HFFc6 (cell line): ENCODE measurements at regions not wholly inside any gene's neighbourhood (a gene's known extent, or its start where the extent isn't known, plus 50 kb on each side); places are given as distances from the start of the nearest gene placed in this dataset.
"Not testable (repeated sequence)": the region's sequence is repeated elsewhere in the genome, so short reads cannot be mapped to it uniquely, and the experiment has no call there.

Source experiments
- DNase-seq: peaks from one replicate; pipeline ENCODE4 v3.0.0-alpha.2; 2018
- H3K27ac Mint-ChIP-seq: 2 replicates; pipeline ENCODE4 v1.8.0; 2020; ENCODE audit warnings: mild to moderate bottlenecking, mixed read lengths
- H3K27me3 Mint-ChIP-seq: 2 replicates; pipeline ENCODE4 v1.8.0; 2021; ENCODE audit warnings: mild to moderate bottlenecking, moderate library complexity, mixed read lengths; ENCODE audit not compliant: insufficient read depth
- H3K36me3 Mint-ChIP-seq: 2 replicates; pipeline ENCODE4 v1.8.0; 2021; ENCODE audit warnings: low read depth, mixed read lengths
- H3K4me1 Mint-ChIP-seq: 2 replicates; pipeline ENCODE4 v1.8.0; 2020; ENCODE audit warnings: low read depth, mixed read lengths
- H3K4me3 Mint-ChIP-seq: 2 replicates; pipeline ENCODE4 v1.8.0; 2020; ENCODE audit warnings: mild to moderate bottlenecking, moderate library complexity, mixed read lengths
- H3K9me3 Mint-ChIP-seq: 2 replicates; pipeline ENCODE4 v1.8.0; 2020; ENCODE audit warnings: mild to moderate bottlenecking, mixed read lengths
- CTCF ChIP-seq: fragments of 200-600 bp; sonication (generic); IDR thresholded peaks from 2 replicates; pipeline ENCODE4 v1.5.0; 2021; ENCODE audit warnings: antibody characterized with exemption, mild to moderate bottlenecking

- Mint-ChIP-seq H3K36me3 (no peaks in the 10 kb centered on the region), H3K27ac (no peak overlapping the region), H3K9me3 (peaks cover 23% of the 10 kb centered on the region), H3K4me1 (no peaks in the 10 kb centered on the region), H3K4me3 (no peak overlapping the region), H3K27me3 (no peaks in the 10 kb centered on the region)
- no peak for TF ChIP-seq CTCF
- no peak for DNase-seq
These were observed 439.9 kb upstream of the CHD1 start for GRCh38 chr5:99368726-99369125.

- H3K36me3 Mint-ChIP-seq = no peaks in the 10 kb centered on the region; the same call in 1 of the 2 replicates
- H3K9me3 Mint-ChIP-seq = peaks cover 52% of the 10 kb centered on the region
- no peaks in the 10 kb centered on the region for H3K27me3 Mint-ChIP-seq
- no peaks in the 10 kb centered on the region for H3K4me1 Mint-ChIP-seq
- DNase-seq = no peak
- TF ChIP-seq CTCF = no peak
- no peak overlapping the region for H3K27ac Mint-ChIP-seq
- H3K4me3 Mint-ChIP-seq = no peak overlapping the region
These were observed 427.1 kb upstream of the CHD1 start for GRCh38 chr5:99355881-99356280.

GRCh38 chr5:99349787-99350186, 421.0 kb upstream of the CHD1 start:
- Mint-ChIP-seq H3K9me3 (peaks cover 47% of the 10 kb centered on the region), H3K27ac (no peak overlapping the region), H3K36me3 (no peaks in the 10 kb centered on the region; the same call in 1 of the 2 replicates), H3K4me3 (no peak overlapping the region), H3K27me3 (no peaks in the 10 kb centered on the region), H3K4me1 (no peaks in the 10 kb centered on the region)
- no peak for TF ChIP-seq CTCF
- DNase-seq = no peak

- H3K27ac Mint-ChIP-seq = no peak overlapping the region
- H3K27me3 Mint-ChIP-seq = no peaks in the 10 kb centered on the region
- no peaks in the 10 kb centered on the region; the same call in 1 of the 2 replicates for H3K36me3 Mint-ChIP-seq
- peaks cover 42% of the 10 kb centered on the region for H3K9me3 Mint-ChIP-seq
- TF ChIP-seq CTCF = no peak
- no peaks in the 10 kb centered on the region for H3K4me1 Mint-ChIP-seq
- no peak overlapping the region for H3K4me3 Mint-ChIP-seq
- DNase-seq = no peak
These were observed 419.8 kb upstream of the CHD1 start for GRCh38 chr5:99348597-99348996.

- not testable (repeated sequence) for H3K4me3 Mint-ChIP-seq, DNase-seq
- H3K9me3 Mint-ChIP-seq = peaks cover 39% of the 10 kb centered on the region
These were observed 411.0 kb upstream of the CHD1 start for GRCh38 chr5:99339758-99340157.

GRCh38 chr5:99334936-99335335, 406.1 kb upstream of the CHD1 start:
- Mint-ChIP-seq H3K4me1 (no peaks in the 10 kb centered on the region), H3K27me3 (no peaks in the 10 kb centered on the region), H3K9me3 (peaks cover 55% of the 10 kb centered on the region), H3K27ac (no peak overlapping the region), H3K36me3 (no peaks in the 10 kb centered on the region), H3K4me3 (no peak overlapping the region)
- no peak for TF ChIP-seq CTCF
- DNase-seq = no peak

More at GRCh38 chr5:99339758-99340157, 411.0 kb upstream of the CHD1 start:
- H3K36me3 Mint-ChIP-seq, H3K4me1 Mint-ChIP-seq, H3K27me3 Mint-ChIP-seq, H3K27ac Mint-ChIP-seq: not testable (repeated sequence)
